C4-2B (cell line): ENCODE measurements at regions not wholly inside any gene's neighbourhood (a gene's known extent, or its start where the extent isn't known, plus 50 kb on each side); places are given as distances from the start of the nearest gene placed in this dataset.

Experiments
- ZFX ChIP-seq: fragments of 450-650 bp; IDR thresholded peaks from 2 replicates; pipeline ENCODE4 v1.6.1; 2017
- TF ChIP-seq, protein P1 (sequence below): fragments of 450-650 bp; conservative IDR thresholded peaks from 2 replicates; pipeline ENCODE4 v1.5.1; 2017; ENCODE audit warnings: mild to moderate bottlenecking

DNA sequence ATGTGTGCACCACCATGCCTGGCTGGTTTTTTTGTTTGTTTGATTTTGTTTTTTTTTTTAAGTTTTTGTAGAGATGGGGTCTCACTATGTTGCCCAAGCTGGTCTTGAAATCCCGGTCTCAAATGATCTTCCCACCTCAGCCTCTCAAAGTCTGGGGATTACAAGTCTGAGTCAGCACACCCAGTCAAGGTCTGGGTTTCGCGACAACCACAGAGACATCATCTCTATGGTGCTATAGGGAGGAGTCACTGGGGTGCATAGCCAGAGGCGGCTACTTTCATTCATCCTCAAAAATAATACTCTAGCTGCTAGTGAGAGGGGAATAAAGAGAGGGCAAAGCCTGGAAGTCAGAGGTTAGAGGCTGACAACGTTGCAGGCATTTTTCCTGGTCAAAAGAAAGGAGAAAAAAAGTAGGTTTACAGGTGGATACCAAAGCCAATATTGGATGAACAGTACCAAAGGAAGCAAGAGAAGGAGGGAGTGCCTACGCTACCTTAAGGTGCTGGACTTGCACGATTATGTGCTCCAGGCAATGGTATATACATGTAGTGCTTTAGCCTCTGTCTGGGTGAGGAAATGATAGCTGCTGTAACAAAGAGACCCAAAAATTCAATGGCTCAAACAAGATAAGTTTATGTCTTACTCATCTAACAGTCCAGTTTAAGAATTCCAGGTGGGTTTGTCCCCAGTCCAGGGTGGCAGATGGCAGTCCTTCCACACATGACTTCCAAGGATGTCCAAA lies 178.3 kb downstream of the SKIDA1 start:
- TF ChIP-seq, protein P1, sequence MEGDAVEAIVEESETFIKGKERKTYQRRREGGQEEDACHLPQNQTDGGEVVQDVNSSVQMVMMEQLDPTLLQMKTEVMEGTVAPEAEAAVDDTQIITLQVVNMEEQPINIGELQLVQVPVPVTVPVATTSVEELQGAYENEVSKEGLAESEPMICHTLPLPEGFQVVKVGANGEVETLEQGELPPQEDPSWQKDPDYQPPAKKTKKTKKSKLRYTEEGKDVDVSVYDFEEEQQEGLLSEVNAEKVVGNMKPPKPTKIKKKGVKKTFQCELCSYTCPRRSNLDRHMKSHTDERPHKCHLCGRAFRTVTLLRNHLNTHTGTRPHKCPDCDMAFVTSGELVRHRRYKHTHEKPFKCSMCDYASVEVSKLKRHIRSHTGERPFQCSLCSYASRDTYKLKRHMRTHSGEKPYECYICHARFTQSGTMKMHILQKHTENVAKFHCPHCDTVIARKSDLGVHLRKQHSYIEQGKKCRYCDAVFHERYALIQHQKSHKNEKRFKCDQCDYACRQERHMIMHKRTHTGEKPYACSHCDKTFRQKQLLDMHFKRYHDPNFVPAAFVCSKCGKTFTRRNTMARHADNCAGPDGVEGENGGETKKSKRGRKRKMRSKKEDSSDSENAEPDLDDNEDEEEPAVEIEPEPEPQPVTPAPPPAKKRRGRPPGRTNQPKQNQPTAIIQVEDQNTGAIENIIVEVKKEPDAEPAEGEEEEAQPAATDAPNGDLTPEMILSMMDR = no peak
- TF ChIP-seq ZFX = no peak
